ENCODE measurements at regions not wholly inside any gene's neighbourhood (a gene's known extent, or its start where the extent isn't known, plus 50 kb on each side); places are given as distances from the start of the nearest gene placed in this dataset.
A peak's percentile ranks its signal among the peaks of the same experiment; 100 is the strongest.

GRCh38 chr2:114160263-114160981 is 270.5 kb downstream of the ACTR3 start:
- Histone ChIP-seq H3K4ac (ENCODE audit: low read length) (no peak overlapping the region), H2BK5ac (ENCODE audit: low read length) (no peak overlapping the region), H2BK15ac (ENCODE audit: low read length) (no peak overlapping the region), H2BK12ac (ENCODE audit: low read length) (no peak overlapping the region), H3K4me3 (ENCODE audit: low read length in 2 of 2) (no peak overlapping the region), H3K9ac (ENCODE audit: low read depth, low read length, poor library complexity) (no peak overlapping the region), H3K4me2 (ENCODE audit: insufficient read depth, low read length, poor library complexity, severe bottlenecking) (no peak overlapping the region), H2BK120ac (ENCODE audit: low read depth, low read length) (no peak overlapping the region), H3K14ac (ENCODE audit: low read length) (no peak overlapping the region), H3K79me1 (ENCODE audit: low read depth, low read length) (no peaks in the 10 kb centered on the region), H3K4me1 (ENCODE audit: control insufficient read depth in 2 of 2, insufficient read depth in 1 of 2, low read depth in 1 of 2, low read length in 2 of 2) (peaks cover 0 to 2% of the 10 kb centered on the region in 2 donors), H3K27me3 (ENCODE audit: control insufficient read depth in 3 of 3, insufficient read depth in 3 of 3, low read depth in 1 of 3, low read length in 3 of 3) (no peaks in the 10 kb centered on the region), H3K23ac (ENCODE audit: low read depth, low read length, poor library complexity) (no peak overlapping the region), H4K91ac (ENCODE audit: low read depth, low read length, poor library complexity) (no peak overlapping the region), H2AFZ (ENCODE audit: low read length) (no peak overlapping the region), H3K27ac (replicated peaks; ENCODE audit: low read length) (no peak overlapping the region), H2AK5ac (ENCODE audit: low read depth, low read length) (no peak overlapping the region), H3K36me3 (replicated peaks in 1 of 2; ENCODE audit: control insufficient read depth in 2 of 2, insufficient read depth in 2 of 2, low read length in 2 of 2) (no peaks in the 10 kb centered on the region), H4K8ac (ENCODE audit: low read depth, low read length) (no peak overlapping the region), H3K18ac (ENCODE audit: low read length) (no peak overlapping the region), H3K9me3 (replicated peaks in 1 of 2; ENCODE audit: control insufficient read depth in 2 of 2, insufficient read depth in 1 of 2, low read depth in 1 of 2, low read length in 2 of 2) (no peaks in the 10 kb centered on the region)
- DNase-seq (ENCODE audit: low spot score) = no peak
- no CpG with 5 or more reads among the region's 2 CpGs for WGBS, 2 donors (ENCODE audit: extremely low coverage in 2 of 2, insufficient read length in 2 of 2, insufficient replicate concordance in 1 of 2)

- H3K27me3 ChIP-seq (ENCODE audit: control insufficient read depth in 3 of 3, insufficient read depth in 3 of 3, low read depth in 1 of 3, low read length in 3 of 3) = no peaks in the 10 kb centered on the region
- WGBS, 2 donors (ENCODE audit: extremely low coverage in 2 of 2, insufficient read length in 2 of 2, insufficient replicate concordance in 1 of 2) = no CpG with 5 or more reads among the region's 4 CpGs
Measured at GRCh38 chr2:114161371-114161770, 271.5 kb downstream of the ACTR3 start.

GRCh38 chr2:114167799-114168198 is 274.6 kb upstream of the DPP10 start:
- Histone ChIP-seq H3K4ac (ENCODE audit: low read length) (no peak overlapping the region), H3K9me3 (replicated peaks in 1 of 2; ENCODE audit: control insufficient read depth in 2 of 2, insufficient read depth in 1 of 2, low read depth in 1 of 2, low read length in 2 of 2) (peaks cover 0 to 2% of the 10 kb centered on the region in 2 donors), H4K91ac (ENCODE audit: low read depth, low read length, poor library complexity) (no peak overlapping the region), H2BK15ac (ENCODE audit: low read length) (no peak overlapping the region), H3K27me3 (ENCODE audit: control insufficient read depth in 3 of 3, insufficient read depth in 3 of 3, low read depth in 1 of 3, low read length in 3 of 3) (no peaks in the 10 kb centered on the region), H2AFZ (ENCODE audit: low read length) (no peak overlapping the region), H3K27ac (replicated peaks; ENCODE audit: low read length) (no peak overlapping the region), H2BK5ac (ENCODE audit: low read length) (no peak overlapping the region), H3K14ac (ENCODE audit: low read length) (no peak overlapping the region), H3K9ac (ENCODE audit: low read depth, low read length, poor library complexity) (no peak overlapping the region), H3K23ac (ENCODE audit: low read depth, low read length, poor library complexity) (no peak overlapping the region), H3K4me3 (ENCODE audit: low read length in 2 of 2) (peak overlapping the region in 1 of 2 donors; percentile 26), H2BK12ac (ENCODE audit: low read length) (no peak overlapping the region), H2BK120ac (ENCODE audit: low read depth, low read length) (no peak overlapping the region), H3K36me3 (replicated peaks in 1 of 2; ENCODE audit: control insufficient read depth in 2 of 2, insufficient read depth in 2 of 2, low read length in 2 of 2) (no peaks in the 10 kb centered on the region), H3K4me2 (ENCODE audit: insufficient read depth, low read length, poor library complexity, severe bottlenecking) (no peak overlapping the region), H2AK5ac (ENCODE audit: low read depth, low read length) (no peak overlapping the region), H3K4me1 (ENCODE audit: control insufficient read depth in 2 of 2, insufficient read depth in 1 of 2, low read depth in 1 of 2, low read length in 2 of 2) (no peaks in the 10 kb centered on the region), H4K8ac (ENCODE audit: low read depth, low read length) (no peak overlapping the region), H3K18ac (ENCODE audit: low read length) (no peak overlapping the region), H3K79me1 (ENCODE audit: low read depth, low read length) (no peaks in the 10 kb centered on the region)
- WGBS, 2 donors (ENCODE audit: extremely low coverage in 2 of 2, insufficient read length in 2 of 2, insufficient replicate concordance in 1 of 2) = no CpG with 5 or more reads among the region's 2 CpGs
- DNase-seq (ENCODE audit: low spot score) = no peak

More at GRCh38 chr2:114161371-114161770, 271.5 kb downstream of the ACTR3 start:
- H3K4me3 ChIP-seq (ENCODE audit: low read length in 2 of 2) = no peak overlapping the region
- no peak overlapping the region for H2BK120ac ChIP-seq (ENCODE audit: low read depth, low read length)
- H2AFZ ChIP-seq (ENCODE audit: low read length) = no peak overlapping the region
- no peak overlapping the region for H3K9ac ChIP-seq (ENCODE audit: low read depth, low read length, poor library complexity)
- no peaks in the 10 kb centered on the region for H3K9me3 ChIP-seq (replicated peaks in 1 of 2; ENCODE audit: control insufficient read depth in 2 of 2, insufficient read depth in 1 of 2, low read depth in 1 of 2, low read length in 2 of 2)
- H2AK5ac ChIP-seq (ENCODE audit: low read depth, low read length) = no peak overlapping the region
- no peak overlapping the region for H2BK15ac ChIP-seq (ENCODE audit: low read length)
- H2BK5ac ChIP-seq (ENCODE audit: low read length) = no peak overlapping the region
- no peaks in the 10 kb centered on the region for H3K79me1 ChIP-seq (ENCODE audit: low read depth, low read length)
- no peak overlapping the region for H4K91ac ChIP-seq (ENCODE audit: low read depth, low read length, poor library complexity)
- no peak for DNase-seq (ENCODE audit: low spot score)
- H3K23ac ChIP-seq (ENCODE audit: low read depth, low read length, poor library complexity) = no peak overlapping the region
- H4K8ac ChIP-seq (ENCODE audit: low read depth, low read length) = no peak overlapping the region
- H3K4ac ChIP-seq (ENCODE audit: low read length) = no peak overlapping the region
- no peak overlapping the region for H3K14ac ChIP-seq (ENCODE audit: low read length)
- peaks cover 0 to under 1% of the 10 kb centered on the region in 2 donors for H3K4me1 ChIP-seq (ENCODE audit: control insufficient read depth in 2 of 2, insufficient read depth in 1 of 2, low read depth in 1 of 2, low read length in 2 of 2)
- no peak overlapping the region for H3K18ac ChIP-seq (ENCODE audit: low read length)
- H3K4me2 ChIP-seq (ENCODE audit: insufficient read depth, low read length, poor library complexity, severe bottlenecking) = no peak overlapping the region
- H3K27ac ChIP-seq (replicated peaks; ENCODE audit: low read length) = no peak overlapping the region
- H3K36me3 ChIP-seq (replicated peaks in 1 of 2; ENCODE audit: control insufficient read depth in 2 of 2, insufficient read depth in 2 of 2, low read length in 2 of 2) = no peaks in the 10 kb centered on the region
- no peak overlapping the region for H2BK12ac ChIP-seq (ENCODE audit: low read length)

GRCh38 chr2:114170070-114170469 is 272.4 kb upstream of the DPP10 start:
- H2AFZ ChIP-seq (ENCODE audit: low read length) = no peak overlapping the region
- H3K27ac ChIP-seq (replicated peaks; ENCODE audit: low read length) = no peak overlapping the region
- H3K9ac ChIP-seq (ENCODE audit: low read depth, low read length, poor library complexity) = no peak overlapping the region
- no peak overlapping the region for H3K23ac ChIP-seq (ENCODE audit: low read depth, low read length, poor library complexity)
- H3K79me1 ChIP-seq (ENCODE audit: low read depth, low read length) = no peaks in the 10 kb centered on the region
- no peak overlapping the region for H2BK15ac ChIP-seq (ENCODE audit: low read length)
- H3K4ac ChIP-seq (ENCODE audit: low read length) = no peak overlapping the region
- H3K4me1 ChIP-seq (ENCODE audit: control insufficient read depth in 2 of 2, insufficient read depth in 1 of 2, low read depth in 1 of 2, low read length in 2 of 2) = no peaks in the 10 kb centered on the region
- no peak overlapping the region for H2BK12ac ChIP-seq (ENCODE audit: low read length)
- no peak overlapping the region for H3K4me2 ChIP-seq (ENCODE audit: insufficient read depth, low read length, poor library complexity, severe bottlenecking)
- no peaks in the 10 kb centered on the region for H3K36me3 ChIP-seq (replicated peaks in 1 of 2; ENCODE audit: control insufficient read depth in 2 of 2, insufficient read depth in 2 of 2, low read length in 2 of 2)
- DNase-seq (ENCODE audit: low spot score) = no peak
- H3K18ac ChIP-seq (ENCODE audit: low read length) = no peak overlapping the region
- no peak overlapping the region for H3K14ac ChIP-seq (ENCODE audit: low read length)
- WGBS, 2 donors (ENCODE audit: extremely low coverage in 2 of 2, insufficient read length in 2 of 2, insufficient replicate concordance in 1 of 2) = no CpG with 5 or more reads among the region's 1 CpG
- no peak overlapping the region for H3K4me3 ChIP-seq (ENCODE audit: low read length in 2 of 2)
- no peak overlapping the region for H4K91ac ChIP-seq (ENCODE audit: low read depth, low read length, poor library complexity)
- no peaks in the 10 kb centered on the region for H3K27me3 ChIP-seq (ENCODE audit: control insufficient read depth in 3 of 3, insufficient read depth in 3 of 3, low read depth in 1 of 3, low read length in 3 of 3)
- no peak overlapping the region for H2BK5ac ChIP-seq (ENCODE audit: low read length)
- no peak overlapping the region for H4K8ac ChIP-seq (ENCODE audit: low read depth, low read length)
- no peak overlapping the region for H2BK120ac ChIP-seq (ENCODE audit: low read depth, low read length)
- no peak overlapping the region for H2AK5ac ChIP-seq (ENCODE audit: low read depth, low read length)
- H3K9me3 ChIP-seq (replicated peaks in 1 of 2; ENCODE audit: control insufficient read depth in 2 of 2, insufficient read depth in 1 of 2, low read depth in 1 of 2, low read length in 2 of 2) = peaks cover 0 to 2% of the 10 kb centered on the region in 2 donors

All from neuronal stem cell (in vitro differentiated cells).